ENCODE measurements at regions not wholly inside any gene's neighbourhood (a gene's known extent, or its start where the extent isn't known, plus 50 kb on each side); places are given as distances from the start of the nearest gene placed in this dataset.

DNA sequence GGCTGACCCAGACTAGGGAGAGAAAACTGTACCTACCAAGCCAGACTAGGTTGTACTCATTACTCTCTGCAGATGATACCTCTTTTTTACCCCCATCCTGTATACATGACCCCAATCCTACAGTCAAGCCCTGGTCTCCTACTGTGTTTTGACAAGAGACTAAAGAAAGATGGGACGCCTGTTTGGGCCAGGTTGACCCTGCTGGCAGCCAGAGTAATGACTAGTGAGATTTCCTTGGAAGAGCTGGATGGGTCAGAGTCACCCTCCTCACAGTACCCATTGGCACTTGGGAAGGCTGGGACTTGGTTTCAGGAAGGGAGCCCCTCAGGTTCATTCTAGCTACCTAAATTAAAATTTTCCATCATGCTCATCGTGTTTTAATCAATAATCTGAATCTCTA is 89.7 kb upstream of the NR4A3 start:
- H3K27ac Mint-ChIP-seq, result no peak overlapping the region
- TF ChIP-seq JUN (CRISPR knock-in tag; IDR thresholded peaks at IDR 0.05), result no peak
- TF ChIP-seq, protein P1, sequence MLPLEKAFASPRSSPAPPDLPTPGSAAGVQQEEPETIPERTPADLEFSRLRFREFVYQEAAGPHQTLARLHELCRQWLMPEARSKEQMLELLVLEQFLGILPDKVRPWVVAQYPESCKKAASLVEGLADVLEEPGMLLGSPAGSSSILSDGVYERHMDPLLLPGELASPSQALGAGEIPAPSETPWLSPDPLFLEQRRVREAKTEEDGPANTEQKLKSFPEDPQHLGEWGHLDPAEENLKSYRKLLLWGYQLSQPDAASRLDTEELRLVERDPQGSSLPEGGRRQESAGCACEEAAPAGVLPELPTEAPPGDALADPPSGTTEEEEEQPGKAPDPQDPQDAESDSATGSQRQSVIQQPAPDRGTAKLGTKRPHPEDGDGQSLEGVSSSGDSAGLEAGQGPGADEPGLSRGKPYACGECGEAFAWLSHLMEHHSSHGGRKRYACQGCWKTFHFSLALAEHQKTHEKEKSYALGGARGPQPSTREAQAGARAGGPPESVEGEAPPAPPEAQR (CRISPR knock-in tag; IDR thresholded peaks at IDR 0.05), result no peak
- TF ChIP-seq CBFB (CRISPR knock-in tag; IDR thresholded peaks at IDR 0.05; ENCODE audit: low read depth), result no peak
- no peak for TF ChIP-seq SMAD4 (CRISPR knock-in tag; IDR thresholded peaks at IDR 0.05)
- TF ChIP-seq ZNF671 (CRISPR knock-in tag; IDR thresholded peaks at IDR 0.05), result no peak
- TF ChIP-seq, protein P2, sequence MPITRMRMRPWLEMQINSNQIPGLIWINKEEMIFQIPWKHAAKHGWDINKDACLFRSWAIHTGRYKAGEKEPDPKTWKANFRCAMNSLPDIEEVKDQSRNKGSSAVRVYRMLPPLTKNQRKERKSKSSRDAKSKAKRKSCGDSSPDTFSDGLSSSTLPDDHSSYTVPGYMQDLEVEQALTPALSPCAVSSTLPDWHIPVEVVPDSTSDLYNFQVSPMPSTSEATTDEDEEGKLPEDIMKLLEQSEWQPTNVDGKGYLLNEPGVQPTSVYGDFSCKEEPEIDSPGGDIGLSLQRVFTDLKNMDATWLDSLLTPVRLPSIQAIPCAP (CRISPR knock-in tag; IDR thresholded peaks at IDR 0.05), result no peak
- TF ChIP-seq, protein P3, sequence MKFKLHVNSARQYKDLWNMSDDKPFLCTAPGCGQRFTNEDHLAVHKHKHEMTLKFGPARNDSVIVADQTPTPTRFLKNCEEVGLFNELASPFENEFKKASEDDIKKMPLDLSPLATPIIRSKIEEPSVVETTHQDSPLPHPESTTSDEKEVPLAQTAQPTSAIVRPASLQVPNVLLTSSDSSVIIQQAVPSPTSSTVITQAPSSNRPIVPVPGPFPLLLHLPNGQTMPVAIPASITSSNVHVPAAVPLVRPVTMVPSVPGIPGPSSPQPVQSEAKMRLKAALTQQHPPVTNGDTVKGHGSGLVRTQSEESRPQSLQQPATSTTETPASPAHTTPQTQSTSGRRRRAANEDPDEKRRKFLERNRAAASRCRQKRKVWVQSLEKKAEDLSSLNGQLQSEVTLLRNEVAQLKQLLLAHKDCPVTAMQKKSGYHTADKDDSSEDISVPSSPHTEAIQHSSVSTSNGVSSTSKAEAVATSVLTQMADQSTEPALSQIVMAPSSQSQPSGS (CRISPR knock-in tag; IDR thresholded peaks at IDR 0.05; ENCODE audit: borderline replicate concordance, low read depth), result no peak
- TF ChIP-seq, protein P4, sequence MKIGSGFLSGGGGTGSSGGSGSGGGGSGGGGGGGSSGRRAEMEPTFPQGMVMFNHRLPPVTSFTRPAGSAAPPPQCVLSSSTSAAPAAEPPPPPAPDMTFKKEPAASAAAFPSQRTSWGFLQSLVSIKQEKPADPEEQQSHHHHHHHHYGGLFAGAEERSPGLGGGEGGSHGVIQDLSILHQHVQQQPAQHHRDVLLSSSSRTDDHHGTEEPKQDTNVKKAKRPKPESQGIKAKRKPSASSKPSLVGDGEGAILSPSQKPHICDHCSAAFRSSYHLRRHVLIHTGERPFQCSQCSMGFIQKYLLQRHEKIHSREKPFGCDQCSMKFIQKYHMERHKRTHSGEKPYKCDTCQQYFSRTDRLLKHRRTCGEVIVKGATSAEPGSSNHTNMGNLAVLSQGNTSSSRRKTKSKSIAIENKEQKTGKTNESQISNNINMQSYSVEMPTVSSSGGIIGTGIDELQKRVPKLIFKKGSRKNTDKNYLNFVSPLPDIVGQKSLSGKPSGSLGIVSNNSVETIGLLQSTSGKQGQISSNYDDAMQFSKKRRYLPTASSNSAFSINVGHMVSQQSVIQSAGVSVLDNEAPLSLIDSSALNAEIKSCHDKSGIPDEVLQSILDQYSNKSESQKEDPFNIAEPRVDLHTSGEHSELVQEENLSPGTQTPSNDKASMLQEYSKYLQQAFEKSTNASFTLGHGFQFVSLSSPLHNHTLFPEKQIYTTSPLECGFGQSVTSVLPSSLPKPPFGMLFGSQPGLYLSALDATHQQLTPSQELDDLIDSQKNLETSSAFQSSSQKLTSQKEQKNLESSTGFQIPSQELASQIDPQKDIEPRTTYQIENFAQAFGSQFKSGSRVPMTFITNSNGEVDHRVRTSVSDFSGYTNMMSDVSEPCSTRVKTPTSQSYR (CRISPR knock-in tag; IDR thresholded peaks at IDR 0.05), result no peak
- TF ChIP-seq ZNF232 (CRISPR knock-in tag; IDR thresholded peaks at IDR 0.05), result no peak
- TF ChIP-seq, protein P5, sequence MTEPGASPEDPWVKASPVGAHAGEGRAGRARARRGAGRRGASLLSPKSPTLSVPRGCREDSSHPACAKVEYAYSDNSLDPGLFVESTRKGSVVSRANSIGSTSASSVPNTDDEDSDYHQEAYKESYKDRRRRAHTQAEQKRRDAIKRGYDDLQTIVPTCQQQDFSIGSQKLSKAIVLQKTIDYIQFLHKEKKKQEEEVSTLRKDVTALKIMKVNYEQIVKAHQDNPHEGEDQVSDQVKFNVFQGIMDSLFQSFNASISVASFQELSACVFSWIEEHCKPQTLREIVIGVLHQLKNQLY (CRISPR knock-in tag; IDR thresholded peaks at IDR 0.05), result no peak
- TF ChIP-seq SOX15 (CRISPR knock-in tag; IDR thresholded peaks at IDR 0.05), result no peak
- TF ChIP-seq NR1H2 (CRISPR knock-in tag; IDR thresholded peaks at IDR 0.05), result no peak
- TF ChIP-seq, protein P6, sequence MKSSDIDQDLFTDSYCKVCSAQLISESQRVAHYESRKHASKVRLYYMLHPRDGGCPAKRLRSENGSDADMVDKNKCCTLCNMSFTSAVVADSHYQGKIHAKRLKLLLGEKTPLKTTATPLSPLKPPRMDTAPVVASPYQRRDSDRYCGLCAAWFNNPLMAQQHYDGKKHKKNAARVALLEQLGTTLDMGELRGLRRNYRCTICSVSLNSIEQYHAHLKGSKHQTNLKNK (CRISPR knock-in tag; IDR thresholded peaks at IDR 0.05), result no peak
- TF ChIP-seq NFYB (CRISPR knock-in tag; conservative IDR thresholded peaks at IDR 0.05; ENCODE audit: low read depth), result no peak
- TF ChIP-seq, protein P7, sequence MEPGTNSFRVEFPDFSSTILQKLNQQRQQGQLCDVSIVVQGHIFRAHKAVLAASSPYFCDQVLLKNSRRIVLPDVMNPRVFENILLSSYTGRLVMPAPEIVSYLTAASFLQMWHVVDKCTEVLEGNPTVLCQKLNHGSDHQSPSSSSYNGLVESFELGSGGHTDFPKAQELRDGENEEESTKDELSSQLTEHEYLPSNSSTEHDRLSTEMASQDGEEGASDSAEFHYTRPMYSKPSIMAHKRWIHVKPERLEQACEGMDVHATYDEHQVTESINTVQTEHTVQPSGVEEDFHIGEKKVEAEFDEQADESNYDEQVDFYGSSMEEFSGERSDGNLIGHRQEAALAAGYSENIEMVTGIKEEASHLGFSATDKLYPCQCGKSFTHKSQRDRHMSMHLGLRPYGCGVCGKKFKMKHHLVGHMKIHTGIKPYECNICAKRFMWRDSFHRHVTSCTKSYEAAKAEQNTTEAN (CRISPR knock-in tag; IDR thresholded peaks at IDR 0.05), result no peak
- H3K9me3 Mint-ChIP-seq, result no peaks in the 10 kb centered on the region
- peak; percentile 90 for ATAC-seq
- H3K4me3 Mint-ChIP-seq, result no peak overlapping the region
- no peak for DNase-seq (ENCODE audit: low spot score)
- H3K27me3 Mint-ChIP-seq (ENCODE audit: low read depth), result no peaks in the 10 kb centered on the region
- POLR2A ChIA-PET, result interaction anchor here (1.4 kb wide), 1 partner anchor 10 kb away, joined by 3 read pairs; no protein-coding TSS in a partner anchor
- CTCF ChIA-PET, result interaction anchor here (0.7 kb wide), 1 partner anchor 169 kb away, joined by 3 read pairs; no protein-coding TSS in a partner anchor
- no peaks in the 10 kb centered on the region for H3K36me3 Mint-ChIP-seq
- peaks cover 12% of the 10 kb centered on the region for H3K4me1 Mint-ChIP-seq

DNA sequence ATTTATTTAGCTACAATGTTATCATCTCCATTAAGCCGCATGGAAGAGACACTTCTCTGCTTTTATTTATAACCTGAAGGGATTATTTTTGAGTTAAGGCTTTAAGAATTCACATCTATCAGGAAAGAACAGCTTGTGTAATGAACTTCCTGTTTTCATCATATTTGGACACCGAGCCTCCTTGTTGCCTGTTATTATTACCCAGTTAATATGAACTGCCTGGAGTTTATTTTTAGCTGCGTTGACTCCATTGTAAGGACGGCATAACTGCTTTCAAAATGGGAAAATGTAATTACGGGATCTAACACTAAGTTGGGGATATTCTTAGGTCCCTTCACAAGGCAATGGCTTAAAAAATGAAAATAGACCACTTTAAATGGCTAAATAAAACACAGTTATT is 89.0 kb upstream of the NR4A3 start:
- no peak overlapping the region for H3K4me3 Mint-ChIP-seq
- peaks cover 10% of the 10 kb centered on the region for H3K4me1 Mint-ChIP-seq
- H3K27ac Mint-ChIP-seq, result no peak overlapping the region
- TF ChIP-seq TEAD4 (CRISPR knock-in tag; IDR thresholded peaks at IDR 0.05) (no peak), NFYB (CRISPR knock-in tag; conservative IDR thresholded peaks at IDR 0.05; ENCODE audit: low read depth) (no peak), TEAD1 (CRISPR knock-in tag; IDR thresholded peaks at IDR 0.05) (no peak), CREB1 (CRISPR knock-in tag; IDR thresholded peaks at IDR 0.05) (no peak), FOXJ3 (CRISPR knock-in tag; IDR thresholded peaks at IDR 0.05; ENCODE audit: borderline replicate concordance) (no peak)
- TF ChIP-seq, protein P8, sequence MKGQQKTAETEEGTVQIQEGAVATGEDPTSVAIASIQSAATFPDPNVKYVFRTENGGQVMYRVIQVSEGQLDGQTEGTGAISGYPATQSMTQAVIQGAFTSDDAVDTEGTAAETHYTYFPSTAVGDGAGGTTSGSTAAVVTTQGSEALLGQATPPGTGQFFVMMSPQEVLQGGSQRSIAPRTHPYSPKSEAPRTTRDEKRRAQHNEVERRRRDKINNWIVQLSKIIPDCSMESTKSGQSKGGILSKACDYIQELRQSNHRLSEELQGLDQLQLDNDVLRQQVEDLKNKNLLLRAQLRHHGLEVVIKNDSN (CRISPR knock-in tag; IDR thresholded peaks at IDR 0.05), result no peak
- TF ChIP-seq, protein P9, sequence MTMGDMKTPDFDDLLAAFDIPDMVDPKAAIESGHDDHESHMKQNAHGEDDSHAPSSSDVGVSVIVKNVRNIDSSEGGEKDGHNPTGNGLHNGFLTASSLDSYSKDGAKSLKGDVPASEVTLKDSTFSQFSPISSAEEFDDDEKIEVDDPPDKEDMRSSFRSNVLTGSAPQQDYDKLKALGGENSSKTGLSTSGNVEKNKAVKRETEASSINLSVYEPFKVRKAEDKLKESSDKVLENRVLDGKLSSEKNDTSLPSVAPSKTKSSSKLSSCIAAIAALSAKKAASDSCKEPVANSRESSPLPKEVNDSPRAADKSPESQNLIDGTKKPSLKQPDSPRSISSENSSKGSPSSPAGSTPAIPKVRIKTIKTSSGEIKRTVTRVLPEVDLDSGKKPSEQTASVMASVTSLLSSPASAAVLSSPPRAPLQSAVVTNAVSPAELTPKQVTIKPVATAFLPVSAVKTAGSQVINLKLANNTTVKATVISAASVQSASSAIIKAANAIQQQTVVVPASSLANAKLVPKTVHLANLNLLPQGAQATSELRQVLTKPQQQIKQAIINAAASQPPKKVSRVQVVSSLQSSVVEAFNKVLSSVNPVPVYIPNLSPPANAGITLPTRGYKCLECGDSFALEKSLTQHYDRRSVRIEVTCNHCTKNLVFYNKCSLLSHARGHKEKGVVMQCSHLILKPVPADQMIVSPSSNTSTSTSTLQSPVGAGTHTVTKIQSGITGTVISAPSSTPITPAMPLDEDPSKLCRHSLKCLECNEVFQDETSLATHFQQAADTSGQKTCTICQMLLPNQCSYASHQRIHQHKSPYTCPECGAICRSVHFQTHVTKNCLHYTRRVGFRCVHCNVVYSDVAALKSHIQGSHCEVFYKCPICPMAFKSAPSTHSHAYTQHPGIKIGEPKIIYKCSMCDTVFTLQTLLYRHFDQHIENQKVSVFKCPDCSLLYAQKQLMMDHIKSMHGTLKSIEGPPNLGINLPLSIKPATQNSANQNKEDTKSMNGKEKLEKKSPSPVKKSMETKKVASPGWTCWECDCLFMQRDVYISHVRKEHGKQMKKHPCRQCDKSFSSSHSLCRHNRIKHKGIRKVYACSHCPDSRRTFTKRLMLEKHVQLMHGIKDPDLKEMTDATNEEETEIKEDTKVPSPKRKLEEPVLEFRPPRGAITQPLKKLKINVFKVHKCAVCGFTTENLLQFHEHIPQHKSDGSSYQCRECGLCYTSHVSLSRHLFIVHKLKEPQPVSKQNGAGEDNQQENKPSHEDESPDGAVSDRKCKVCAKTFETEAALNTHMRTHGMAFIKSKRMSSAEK (CRISPR knock-in tag; IDR thresholded peaks at IDR 0.05; ENCODE audit: borderline replicate concordance), result no peak
- CTCF ChIA-PET, result no interaction called here
- DNase-seq (ENCODE audit: low spot score) (no peak), ATAC-seq (no peak)
- no peaks in the 10 kb centered on the region for H3K27me3 Mint-ChIP-seq (ENCODE audit: low read depth)
- POLR2A ChIA-PET, result interaction anchor here (1.4 kb wide), 1 partner anchor 10 kb away, joined by 3 read pairs; no protein-coding TSS in a partner anchor
- H3K9me3 Mint-ChIP-seq, result no peaks in the 10 kb centered on the region
- H3K36me3 Mint-ChIP-seq, result no peaks in the 10 kb centered on the region

All from WTC11 (cell line).